ENCODE measurements at regions not wholly inside any gene's neighbourhood (a gene's known extent, or its start where the extent isn't known, plus 50 kb on each side); places are given as distances from the start of the nearest gene placed in this dataset.
A peak's percentile ranks its signal among the peaks of the same experiment; 100 is the strongest.
"Not testable (repeated sequence)": the region's sequence is repeated elsewhere in the genome, so short reads cannot be mapped to it uniquely, and the experiment has no call there.

GRCh38 chr16:8109510-8110369 lies 480.6 kb downstream of the TMEM114 start:
- no peak for DNase-seq

- DNase-seq = no peak
Measured at GRCh38 chr16:8108991-8109509, 481.3 kb downstream of the TMEM114 start.

DNA sequence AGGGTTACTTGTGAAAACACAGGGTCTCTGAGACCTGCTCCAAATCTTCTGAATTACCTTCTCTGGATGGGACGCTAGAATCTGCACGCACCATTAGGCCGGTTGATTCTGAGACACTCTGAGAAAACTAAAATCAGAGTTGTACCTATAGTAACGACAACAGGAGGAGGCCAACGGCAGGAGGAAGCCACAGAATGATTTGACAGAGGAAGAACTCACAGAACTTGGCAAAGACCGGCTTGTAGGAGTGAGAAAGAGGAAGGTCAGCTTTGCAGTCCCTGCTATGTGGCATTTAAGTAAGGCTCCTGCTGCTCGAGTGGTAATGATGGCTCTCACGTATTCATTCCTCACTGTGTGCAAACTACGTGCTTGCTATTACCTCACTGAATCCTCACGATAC lies 483.0 kb downstream of the TMEM114 start:
- no peak for DNase-seq

GRCh38 chr16:8103649-8104289 lies 486.5 kb downstream of the TMEM114 start:
- no peak for DNase-seq

- DNase-seq = no peak
Measured at GRCh38 chr16:8099586-8099985, 490.7 kb downstream of the TMEM114 start.

DNA sequence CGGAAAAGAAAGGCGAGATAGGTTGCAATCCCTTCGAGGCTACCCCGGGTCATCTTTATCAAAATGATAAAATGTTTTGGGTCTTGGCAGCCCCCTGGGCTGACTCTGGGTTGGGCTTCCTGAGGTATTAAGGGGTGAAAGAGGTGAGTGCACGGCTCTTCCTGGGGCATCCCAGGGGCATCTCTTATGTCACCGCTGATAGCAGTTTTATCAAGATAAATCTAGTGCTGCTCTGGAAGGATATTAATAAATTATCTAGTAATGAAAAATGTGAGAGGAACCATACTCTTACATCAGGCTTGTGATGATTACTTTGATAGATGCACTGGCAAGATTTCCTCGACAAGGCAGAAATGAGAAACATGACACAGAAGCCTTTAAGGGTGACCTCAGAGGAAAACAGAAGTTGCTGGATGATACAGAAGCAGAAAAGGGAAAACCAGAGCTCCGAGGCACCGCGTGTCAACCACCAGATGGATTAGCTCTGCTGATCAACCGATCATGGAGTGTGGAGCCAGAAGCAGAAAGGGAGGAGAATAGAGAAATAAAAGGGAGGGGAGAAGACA lies 491.3 kb downstream of the TMEM114 start:
- no peak for DNase-seq

- DNase-seq = peak in 1 of 14 donors; percentile 28
Measured at GRCh38 chr16:8096211-8096610, 494.1 kb downstream of the TMEM114 start.

DNA sequence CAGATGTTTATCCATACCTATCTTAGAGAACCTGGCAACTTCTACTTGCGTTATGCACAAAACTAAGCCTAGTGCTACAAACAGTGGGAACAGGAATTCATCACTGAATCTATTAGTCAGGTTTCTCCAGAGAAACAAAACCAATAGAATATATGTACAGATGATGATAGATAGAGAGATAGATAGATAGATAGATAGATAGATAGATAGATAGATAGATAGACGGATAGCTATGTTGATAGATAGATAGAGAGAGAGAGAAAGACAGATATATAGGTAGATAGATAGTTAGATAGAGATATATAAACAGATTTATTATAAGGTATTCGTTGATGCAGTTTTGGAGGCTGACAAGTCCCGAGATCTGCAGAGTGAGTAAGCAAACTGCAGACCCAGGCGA lies 495.6 kb downstream of the TMEM114 start:
- no peak for DNase-seq

GRCh38 chr16:8088820-8089338 lies 501.4 kb downstream of the TMEM114 start:
- DNase-seq = no peak

GRCh38 chr16:8087597-8088289 lies 502.6 kb downstream of the TMEM114 start:
- no peak for DNase-seq

- no peak for DNase-seq
Measured at GRCh38 chr16:8087146-8087545, 503.2 kb downstream of the TMEM114 start.

GRCh38 chr16:8084882-8085281 lies 505.4 kb downstream of the TMEM114 start:
- no peak for DNase-seq

DNA sequence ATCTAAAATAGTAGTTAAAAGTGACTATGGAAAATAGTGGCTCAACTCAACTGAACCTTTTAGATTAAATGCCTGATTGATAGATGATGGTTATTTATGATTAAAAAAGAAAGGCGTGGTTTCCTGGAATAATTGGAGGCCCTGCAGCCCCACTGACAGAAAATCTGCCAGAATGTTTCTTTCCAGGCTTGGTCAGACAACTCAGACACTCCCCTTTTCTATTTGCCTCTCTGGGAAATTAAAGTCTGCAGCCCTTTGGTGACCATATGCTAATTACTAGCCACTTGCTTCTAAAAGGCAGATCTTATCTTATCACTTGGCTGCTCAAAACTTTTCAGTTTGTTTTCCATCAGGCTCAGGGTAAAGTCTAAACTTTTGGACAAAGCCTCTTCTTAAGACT lies 506.0 kb downstream of the TMEM114 start:
- no peak for DNase-seq

- no peak for DNase-seq
Measured at GRCh38 chr16:8083560-8083959, 506.8 kb downstream of the TMEM114 start.

- no peak for DNase-seq
Measured at GRCh38 chr16:8080817-8081216, 509.5 kb downstream of the TMEM114 start.

- DNase-seq = no peak
Measured at GRCh38 chr16:8075271-8075670, 515.0 kb downstream of the TMEM114 start.

GRCh38 chr16:8070506-8070905 lies 519.8 kb downstream of the TMEM114 start:
- DNase-seq = peak in 2 of 14 donors; percentile 2 to 60

GRCh38 chr16:8068225-8068624 lies 522.1 kb downstream of the TMEM114 start:
- DNase-seq = not testable (repeated sequence)

DNA sequence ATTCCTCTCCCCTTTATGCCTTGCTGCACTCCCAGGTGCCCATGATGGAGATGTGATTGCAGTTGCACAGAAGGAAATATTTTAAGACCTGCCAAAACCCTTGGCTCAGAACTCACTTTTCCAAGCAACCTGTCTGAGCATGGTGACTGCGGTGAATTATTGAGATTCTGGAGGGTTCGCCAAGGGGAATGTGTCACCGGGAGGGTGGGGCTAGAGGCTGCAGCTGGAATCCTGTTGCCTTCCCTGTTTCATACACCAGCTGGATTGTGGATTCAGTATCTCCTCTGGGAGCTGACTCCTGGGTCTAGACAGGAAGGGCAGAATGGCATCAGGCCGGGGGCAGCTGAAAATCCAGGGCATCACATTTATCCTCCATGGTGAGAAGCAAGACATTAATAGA lies 527.2 kb downstream of the TMEM114 start:
- DNase-seq = peak in 1 of 14 donors; percentile 1

GRCh38 chr16:8062677-8063076 lies 527.6 kb downstream of the TMEM114 start:
- DNase-seq = no peak

DNA sequence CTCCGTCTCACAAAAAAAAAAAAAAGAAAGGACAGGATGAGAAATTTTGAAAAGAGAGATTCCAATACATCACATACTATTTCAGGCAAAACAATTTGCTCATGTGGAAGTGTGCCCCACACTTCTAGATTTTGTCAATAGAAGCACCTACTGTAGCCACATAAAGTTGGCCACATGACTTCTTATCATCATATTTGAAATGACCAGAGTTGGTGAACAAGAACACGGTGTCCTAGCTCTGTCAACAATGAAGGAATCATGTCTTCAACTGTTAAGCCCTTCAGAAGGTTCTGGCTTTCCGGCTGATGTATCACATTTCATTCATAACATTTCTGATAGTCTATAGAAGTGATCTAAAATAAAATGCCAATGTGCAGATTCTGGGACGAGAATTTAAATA lies 534.5 kb downstream of the TMEM114 start:
- no peak for DNase-seq

DNA sequence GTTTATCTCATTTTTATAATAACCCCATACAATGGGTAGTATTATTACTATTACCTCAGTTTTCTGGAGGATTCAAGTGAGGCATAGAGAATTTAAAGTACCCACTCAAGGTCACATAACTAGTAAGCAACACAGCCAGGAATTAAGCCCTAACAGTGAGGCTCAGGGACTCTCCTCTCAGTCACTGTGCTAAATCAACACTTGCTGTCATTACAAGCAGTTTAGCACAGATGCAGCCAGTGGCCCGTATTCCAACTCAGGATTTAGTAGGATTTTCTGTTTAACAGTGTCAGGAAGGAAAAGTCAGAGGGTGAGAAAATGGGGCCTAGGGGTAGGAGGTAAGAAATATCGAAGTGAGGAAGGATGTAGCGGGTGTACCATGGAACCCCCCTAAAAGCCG lies 536.9 kb downstream of the TMEM114 start:
- no peak for DNase-seq

- DNase-seq = no peak
Measured at GRCh38 chr16:8048433-8048832, 541.9 kb downstream of the TMEM114 start.

Measured in C1 segment of cervical spinal cord (tissue), 14 donors.